GM19468 (cell line): ENCODE measurements at regions not wholly inside any gene's neighbourhood (a gene's known extent, or its start where the extent isn't known, plus 50 kb on each side); places are given as distances from the start of the nearest gene placed in this dataset.

Source experiments
- ATAC-seq: cut with Tn5 transposase; IDR thresholded peaks from one replicate; pipeline ENCODE4 v1.9.1; 2021; ENCODE audit warnings: mild to moderate bottlenecking, moderate library complexity, moderate number of reproducible peaks; ENCODE audit not compliant: unreplicated experiment; ENCODE audit errors: extremely low read depth

DNA sequence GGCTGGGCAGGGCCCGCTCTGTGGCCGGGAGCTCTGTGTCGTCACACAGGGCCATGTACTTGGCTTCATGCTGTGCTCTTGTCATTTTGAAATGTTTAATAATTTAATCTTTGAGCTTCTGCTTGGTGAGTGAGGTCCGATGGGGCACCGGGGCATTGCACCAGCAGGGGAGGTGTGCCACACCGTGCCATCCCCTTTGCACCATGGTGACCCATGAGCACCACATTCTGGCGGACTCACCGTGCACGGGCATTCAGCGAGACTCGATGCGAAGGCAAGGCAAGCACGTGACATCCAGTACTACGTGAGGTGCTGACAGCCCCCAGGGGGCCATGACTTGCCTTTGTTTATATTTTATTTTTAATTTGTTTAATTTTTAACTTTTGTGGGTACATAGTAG, 204.3 kb downstream of the URI1 start:
- no peak for ATAC-seq

DNA sequence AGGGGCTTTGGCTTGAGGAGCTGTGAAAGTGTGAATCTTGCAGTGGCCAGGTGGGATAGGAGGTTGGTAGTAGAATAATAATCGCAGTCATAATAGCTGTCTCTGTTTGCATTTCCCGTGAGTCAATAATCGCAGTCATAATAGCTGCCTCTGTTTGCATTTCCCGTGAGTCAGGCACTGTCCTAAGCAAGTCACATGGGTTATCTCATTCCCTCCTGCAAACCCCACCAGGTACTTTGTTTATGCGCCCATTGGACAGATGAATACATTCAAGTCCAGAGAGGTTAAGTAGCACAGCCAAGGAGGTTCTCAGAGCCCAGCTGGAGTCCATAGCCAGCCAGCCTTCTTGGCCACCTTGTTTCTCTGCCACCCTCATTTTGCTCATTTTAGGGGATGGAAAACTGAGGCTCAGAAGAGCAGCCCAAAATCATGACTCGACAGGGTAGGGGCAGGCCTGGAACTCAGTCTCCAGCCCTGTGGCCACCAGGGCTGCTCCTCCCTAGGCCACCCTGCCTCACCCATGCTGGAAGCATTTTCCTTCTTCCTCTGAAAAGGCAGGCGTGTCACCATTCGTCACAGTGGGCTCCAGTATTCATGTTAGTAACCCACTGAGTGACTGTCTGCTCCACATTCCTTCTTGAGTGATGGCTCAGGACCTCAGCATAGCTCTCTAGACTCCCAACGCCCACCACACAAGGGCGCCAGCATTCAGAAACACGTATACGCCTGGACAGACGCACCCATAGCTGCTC, 206.2 kb downstream of the URI1 start:
- no peak for ATAC-seq

DNA sequence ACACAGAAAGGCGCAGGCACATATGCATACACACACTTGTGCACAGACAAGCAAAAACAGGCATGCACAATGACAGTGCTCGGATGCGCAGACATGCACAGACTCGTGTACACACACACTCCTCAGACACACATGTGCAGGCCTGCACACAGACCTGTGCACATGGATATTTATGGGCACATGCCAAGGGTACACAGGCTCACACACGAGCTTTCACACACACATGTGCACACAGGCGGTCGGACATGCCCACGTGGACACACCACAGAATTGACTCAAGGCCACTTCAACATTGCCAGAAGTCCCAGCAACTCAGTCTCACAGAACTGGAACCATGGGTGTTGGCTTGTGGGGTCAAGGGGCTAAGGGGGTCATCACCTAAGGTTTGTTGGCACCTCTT, 206.8 kb downstream of the URI1 start:
- no peak for ATAC-seq

DNA sequence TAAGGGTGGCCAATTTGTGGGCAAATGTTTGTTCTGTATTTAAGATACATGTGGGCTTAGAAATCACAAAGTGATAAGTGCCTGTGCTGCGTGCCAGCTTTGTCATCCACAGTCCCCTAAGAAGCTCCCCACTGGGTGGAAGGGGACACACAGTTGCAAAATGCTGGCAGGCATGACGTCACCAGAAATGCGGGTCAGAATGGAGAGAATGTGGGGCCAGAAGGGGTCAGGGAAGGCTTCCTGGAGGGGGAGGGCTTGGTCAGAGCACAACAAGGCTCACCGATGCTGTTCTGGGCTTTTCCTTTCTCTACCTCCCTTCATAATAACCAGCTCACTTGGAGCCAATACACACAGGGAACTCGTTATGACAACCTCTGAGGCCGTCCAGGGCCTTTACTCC, 207.3 kb downstream of the URI1 start:
- no peak for ATAC-seq

DNA sequence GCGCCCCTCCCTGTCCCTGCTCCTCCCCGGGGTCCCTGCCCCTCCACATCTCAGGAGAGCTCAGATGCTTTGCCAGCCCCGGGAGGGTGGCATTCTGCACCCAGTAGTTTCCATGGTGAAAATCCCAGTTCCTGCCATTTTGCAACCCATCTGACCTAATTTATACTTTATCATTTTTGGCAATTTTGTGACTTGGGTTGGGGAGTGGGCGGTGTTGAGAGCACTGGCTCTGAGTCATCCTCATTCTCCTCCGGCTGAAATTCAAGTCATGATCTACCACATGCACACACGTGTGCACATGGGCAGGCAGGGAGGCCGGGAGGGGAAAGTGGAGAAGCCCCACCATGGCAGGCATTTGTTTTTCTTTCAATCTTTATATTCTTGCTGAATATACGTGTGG, 208.6 kb downstream of the URI1 start:
- ATAC-seq: no peak

DNA sequence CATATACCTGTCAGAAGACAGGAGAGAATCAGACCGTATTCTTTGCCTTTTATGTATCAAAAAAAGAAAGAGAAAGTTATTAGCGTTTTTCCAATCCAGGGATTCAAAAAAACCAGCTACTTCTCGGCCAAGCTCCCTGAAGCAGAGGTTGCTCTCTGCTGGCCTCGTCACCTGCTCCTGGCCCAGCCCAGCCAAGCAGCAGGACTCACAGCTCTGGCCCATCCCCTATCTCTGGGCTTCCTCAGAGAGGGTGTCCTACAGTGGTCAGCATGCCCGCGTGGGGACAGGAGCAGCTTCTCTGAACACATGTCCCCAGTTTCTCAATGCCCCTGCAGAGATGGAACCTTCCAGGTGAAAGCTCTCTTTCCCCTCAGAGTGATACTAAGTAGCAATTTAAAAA, 209.0 kb downstream of the URI1 start:
- no peak for ATAC-seq

DNA sequence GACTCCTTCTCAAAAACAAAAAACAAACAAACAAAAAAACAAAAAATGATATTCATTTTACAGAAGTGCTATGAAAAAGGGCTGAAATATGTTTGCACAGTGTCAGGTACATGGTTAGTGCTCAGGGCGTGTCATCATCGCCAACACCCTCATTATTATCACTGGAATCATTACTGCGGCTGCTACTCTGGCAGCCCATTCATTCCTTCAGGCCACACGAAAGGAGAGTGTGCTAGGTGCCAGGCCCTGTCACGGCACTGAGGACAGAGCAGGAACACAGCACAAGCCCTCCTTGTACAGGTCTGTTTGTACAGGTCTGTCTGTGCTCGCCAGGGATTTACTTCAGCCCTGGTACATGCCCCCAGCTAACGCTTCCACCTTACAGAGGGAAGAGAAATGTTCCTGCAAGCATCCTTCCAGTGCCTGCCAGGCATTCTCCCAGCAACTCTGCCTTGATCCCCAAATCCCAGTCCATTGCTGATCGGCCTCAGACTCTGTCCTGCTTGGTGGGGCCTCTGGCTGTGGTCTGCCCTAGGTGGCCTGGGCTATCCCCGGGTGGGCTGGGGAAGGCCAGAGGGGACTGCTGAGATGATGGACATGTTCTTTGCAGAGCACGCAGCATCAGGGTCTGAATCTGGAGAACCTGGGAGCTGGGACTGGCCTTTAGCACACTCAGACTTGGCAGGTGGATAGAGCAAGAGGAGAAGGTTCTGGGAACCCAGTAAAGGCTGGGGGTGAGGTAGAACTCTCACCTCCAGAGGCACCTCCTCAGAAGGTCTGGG, 210.7 kb downstream of the URI1 start:
- no peak for ATAC-seq

DNA sequence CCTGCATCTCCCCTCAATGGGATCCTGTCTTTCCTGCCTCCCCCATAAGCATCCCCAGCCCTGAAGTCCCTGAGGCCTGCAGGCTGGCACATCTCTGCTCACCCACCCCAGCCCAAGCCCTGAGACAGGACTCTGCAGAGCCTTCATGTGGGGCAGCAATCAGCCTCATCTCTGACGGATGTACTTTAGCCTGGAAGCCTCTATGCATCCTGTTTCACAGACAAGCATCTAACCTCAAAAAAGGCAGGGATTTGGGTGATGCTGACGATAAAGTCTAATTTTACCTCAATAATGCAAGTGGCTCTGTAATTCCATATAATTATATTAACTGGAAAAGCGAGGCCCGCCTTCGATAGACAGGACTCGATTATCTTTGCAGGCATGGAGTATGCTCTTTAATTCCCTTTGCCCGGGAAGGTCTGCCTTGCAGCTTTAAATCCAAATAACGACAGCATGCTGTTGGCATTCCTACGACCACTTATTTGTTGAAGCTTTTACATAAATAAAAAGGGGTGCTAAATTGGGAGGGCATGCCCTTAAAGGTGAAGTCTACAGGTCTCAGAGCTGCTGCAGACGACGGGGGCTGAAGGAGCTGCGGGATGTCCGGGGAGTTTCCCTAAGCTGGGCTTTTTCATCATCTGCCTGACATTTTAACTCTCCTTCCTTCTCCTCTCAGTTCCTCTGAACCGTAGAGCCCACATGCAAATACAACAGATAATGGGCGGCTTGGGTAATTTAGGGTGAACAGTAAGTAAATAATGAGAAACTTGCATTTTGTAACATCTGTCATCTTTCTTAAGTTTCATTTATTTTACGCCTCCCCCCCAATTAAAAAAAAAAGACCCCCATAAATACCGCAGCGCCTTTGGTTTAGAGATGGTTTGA, 211.5 kb downstream of the URI1 start:
- ATAC-seq: no peak

DNA sequence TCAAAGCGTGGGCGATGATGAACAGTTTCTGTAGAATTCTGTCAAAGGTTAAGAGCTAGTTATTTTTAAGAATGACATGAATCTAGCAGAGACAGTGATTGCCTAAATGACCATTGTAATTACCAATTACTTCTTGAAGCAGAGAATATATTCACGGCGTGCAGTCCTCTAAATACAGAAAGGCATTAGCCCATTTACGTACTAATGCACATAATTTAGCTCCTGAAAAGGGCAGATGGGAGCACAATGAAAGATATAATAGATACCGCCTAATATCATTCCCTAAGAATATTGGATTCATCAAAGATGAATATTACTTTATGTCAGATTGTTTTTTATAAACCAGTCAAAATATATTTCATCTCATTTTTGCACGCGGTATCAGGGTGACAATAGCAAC, 212.4 kb downstream of the URI1 start:
- ATAC-seq: no peak

DNA sequence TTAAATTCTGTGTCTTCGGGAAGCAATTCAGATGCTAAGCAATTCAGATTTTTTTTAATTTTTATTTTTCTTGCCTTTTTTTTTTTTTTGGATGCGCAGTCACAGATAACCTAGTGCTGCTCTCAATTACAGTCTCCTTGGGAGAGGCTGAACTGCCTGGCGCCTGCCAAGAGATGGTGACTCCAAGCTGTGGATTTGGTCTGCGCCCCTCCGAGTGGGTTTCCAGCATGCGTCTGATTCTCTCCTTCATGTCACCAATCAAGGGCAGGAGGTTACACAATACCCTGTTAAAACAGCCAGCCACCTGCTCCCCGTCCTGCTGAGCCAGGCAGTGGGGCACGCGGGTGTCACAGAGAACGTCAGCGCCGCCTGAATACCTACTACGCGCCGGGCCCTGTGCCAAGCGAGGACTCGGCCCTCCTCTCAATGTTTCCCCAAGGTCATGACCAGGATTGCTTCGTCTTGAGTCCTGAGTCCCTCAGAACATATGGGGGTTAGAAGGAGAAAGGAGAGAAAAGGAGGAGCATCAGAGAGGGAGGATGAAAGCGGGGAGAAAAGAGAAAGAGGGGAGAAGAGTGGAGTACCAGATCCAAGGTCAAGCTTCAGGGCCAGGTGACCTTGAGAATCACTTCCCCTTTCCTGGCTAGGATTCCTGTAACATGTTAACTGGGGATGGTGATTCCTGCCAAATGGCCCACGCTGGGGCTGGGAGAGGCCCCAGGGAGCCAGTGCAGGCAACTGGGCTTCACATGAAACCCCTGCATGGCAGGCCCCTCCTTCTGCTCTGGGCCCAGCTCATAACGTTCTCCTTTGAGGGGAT, 213.6 kb downstream of the URI1 start:
- ATAC-seq: no peak

DNA sequence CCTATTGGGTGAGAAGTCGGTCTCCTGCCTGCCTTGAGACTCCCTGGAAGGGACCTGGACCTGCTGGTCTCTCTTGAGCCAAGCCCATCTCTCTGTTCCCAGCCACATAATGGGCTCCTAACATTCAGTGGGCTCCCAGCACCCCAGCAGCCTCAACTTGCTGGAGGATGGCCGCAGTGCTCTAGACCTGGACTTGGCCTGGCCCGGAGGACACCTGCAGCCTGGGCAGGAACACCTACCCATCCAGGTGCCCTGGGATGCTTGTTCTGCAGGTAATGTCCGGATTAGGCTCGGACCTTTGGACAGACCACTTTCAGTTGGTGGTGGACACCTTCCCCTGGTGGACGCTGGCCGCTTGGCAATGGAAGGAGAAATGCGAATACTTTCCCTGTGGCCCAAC, 214.6 kb downstream of the URI1 start:
- no peak for ATAC-seq

DNA sequence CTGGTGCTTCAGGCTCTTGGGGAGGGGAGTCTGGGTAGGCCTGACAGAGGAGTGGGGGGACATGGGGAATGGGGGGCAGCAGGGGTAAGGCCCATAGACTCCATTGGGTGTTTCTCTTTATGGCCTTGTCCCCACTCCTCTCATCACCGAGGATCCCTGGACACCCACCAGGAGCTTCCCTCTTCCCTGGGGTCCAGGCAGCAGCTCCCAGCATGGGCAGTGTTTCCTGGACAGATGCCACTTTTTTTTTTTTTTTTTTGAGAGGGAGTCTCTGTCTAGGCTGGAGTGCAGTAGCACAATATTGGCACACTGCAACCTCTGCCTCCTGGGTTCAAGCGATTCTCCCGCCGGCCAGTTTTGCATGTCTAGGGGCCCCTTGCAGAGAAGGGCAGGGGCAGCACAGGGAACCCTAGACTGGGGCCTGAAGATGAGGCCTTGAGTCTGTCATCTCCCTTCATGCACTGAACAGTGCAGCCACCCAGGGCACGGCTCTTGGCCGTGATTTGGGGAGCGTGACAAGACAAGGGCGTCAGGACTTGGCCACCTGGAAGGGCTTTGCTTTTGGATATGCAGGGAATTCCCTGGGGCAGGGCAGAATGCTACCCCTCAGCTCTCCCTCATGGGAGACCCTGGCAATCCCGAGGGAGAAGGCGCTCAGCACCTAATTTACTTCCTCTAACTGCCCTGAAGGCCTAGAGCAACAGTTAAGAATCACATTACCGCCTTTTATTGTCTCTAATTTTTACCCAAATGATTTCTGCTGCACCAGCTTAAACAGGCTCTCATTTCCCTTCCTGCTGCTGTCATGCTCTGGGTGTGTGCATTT, 213.9 kb upstream of the ZNF536 start:
- ATAC-seq: no peak

DNA sequence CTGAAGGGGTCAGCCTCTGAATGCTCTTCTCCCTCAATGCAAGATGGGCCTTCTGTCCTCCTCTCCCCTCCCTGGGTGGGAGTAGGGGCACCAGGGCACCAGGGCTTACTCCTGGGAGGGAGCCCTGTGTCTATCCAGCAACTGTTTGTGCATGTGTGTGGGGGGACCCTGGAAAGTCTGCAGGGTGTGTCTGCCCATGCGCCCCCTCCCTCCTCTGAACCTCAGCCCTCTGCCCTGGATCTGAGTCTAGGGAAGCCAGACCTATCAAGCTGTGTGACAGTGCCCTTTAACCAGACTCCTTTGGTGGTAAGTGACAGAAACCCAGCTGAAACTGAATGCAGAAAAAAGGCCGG, 213.3 kb upstream of the ZNF536 start:
- ATAC-seq: no peak

DNA sequence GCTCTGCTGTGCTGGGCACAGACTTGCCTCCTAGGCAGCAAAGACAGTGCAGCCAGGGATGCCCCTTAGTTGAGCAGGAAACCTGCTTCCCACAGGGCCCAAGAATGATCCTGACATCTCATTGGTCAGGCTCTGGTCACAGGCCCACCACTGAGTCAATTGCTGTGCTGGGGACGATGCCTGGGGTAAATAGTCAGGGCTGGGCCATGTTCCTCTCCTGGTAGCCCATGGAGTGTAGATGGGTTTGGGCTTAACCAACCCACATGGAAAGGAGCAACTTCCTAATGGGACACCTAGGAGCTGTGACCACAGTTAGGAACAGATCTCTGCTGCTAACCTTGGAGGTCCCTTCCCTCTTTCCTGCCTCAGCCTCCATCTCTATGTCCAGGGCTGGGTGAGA, 212.5 kb upstream of the ZNF536 start:
- ATAC-seq: no peak

DNA sequence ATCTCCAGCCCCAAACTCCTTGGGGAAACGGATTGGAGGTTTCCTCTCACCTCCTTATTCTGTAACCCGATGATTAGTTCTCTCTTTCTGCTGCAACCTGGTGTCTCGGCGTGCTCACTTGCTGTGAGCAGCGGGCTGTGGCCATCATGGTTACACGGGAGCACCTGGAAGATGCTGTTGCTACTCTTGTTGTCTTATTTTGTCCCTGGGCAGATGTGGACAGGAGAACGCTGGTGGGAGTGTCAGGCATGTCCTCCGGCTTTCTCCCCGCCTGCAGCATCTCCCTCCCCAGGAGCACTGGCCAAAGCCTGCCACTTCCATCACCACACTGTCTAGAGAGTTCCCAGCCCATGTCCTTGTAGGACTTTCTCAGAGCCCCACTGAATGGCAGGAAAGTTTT, 211.8 kb upstream of the ZNF536 start:
- ATAC-seq: no peak

DNA sequence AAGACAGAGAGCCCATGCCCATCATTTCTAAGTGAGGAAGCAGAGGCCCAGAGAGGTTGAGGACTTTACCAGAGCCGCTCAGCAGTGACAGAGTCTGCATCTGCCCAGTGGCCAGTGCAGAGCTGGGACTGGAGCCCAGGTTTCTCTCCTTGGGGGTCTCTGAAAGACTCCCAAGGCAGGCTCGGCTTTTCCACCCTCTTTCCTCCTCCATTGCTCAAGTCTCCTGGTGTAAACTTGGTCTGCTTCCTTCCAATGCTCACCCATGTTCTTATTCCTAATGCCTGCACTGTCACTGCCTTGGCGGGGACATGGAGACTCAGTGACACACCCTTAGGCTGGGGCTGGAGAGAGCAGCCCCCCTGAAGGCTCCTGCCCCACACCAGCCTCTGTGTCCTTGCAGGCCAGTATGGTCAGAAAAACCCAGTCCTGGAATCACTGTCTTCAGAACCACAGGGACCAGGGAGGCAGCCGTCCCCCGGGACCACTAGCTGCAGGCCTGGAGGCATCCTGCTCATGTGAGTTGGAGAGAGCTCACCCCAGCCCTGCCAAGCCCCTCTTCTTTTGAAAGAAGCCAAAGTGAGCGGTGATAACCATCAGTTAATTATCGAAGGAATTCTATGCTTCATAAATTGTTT, 211.0 kb upstream of the ZNF536 start:
- no peak for ATAC-seq

DNA sequence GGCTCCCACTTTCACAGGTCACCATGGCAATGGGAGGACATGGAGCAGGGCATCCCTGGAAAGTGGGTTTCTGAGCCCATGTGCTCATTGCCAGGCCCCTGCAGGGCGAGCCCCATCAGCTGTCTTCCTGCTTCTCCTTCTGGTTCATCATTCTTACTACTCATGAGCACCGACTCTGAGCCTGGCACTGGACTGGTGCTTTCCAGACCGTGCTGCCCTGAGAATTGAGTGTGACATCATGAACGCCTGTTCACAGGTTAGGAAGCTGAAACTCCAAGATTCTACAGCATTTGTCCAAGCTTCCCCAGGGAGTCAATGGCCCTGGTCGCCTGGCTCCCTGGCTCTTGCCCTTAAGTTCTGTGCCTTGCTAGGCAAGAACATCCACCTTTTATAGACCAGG, 210.4 kb upstream of the ZNF536 start:
- ATAC-seq: no peak

DNA sequence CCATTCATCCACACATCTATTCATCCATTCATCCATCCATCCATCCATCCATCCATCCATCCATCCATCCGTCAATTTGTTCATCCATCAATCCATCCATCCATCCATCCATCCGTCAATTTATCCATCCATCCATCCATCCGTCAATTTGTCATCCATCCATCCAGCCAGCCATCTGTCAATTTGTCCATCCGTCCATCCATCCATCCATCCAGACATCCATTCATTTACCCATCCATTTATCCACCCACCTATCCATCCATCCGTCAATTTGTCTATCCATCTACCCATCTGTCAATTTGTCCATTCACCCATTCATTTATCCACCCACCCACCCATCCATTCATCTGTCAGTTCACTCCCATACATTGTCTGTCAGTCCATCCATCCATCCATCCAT, 209.5 kb upstream of the ZNF536 start:
- no peak for ATAC-seq

DNA sequence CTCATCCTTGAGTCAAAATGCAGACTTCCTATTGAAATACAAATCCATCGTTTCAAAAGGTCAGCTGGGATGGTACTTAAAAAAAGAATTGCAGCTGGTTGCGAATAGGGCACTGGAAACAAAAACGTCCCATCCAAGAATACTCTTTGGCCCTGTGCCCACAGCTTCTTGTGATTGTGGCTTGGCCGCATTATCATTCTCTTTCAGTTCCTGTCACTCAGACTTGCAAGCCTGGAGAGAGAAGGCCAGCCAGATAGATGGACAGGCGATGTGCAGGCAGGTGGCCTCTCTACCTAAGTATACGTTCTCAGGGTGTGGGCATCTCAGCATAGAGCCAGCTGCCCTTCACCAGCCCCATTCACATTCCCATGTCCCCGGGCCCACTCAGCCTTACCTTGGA, 208.5 kb upstream of the ZNF536 start:
- ATAC-seq: no peak
